ENCODE measurements at regions not wholly inside any gene's neighbourhood (a gene's known extent, or its start where the extent isn't known, plus 50 kb on each side); places are given as distances from the start of the nearest gene placed in this dataset.

GRCh38 chr19:33904681-33905080 is 108.0 kb downstream of the KCTD15 start:
- peaks cover 1% of the 10 kb centered on the region for H3K36me3 Mint-ChIP-seq (ENCODE audit: insufficient read depth)
- no peak overlapping the region for H3K4me3 Mint-ChIP-seq
- no peaks in the 10 kb centered on the region for H3K9me3 Mint-ChIP-seq
- no peak for DNase-seq (ENCODE audit: low spot score in 2 of 2)
- no peak for ATAC-seq (replicated peaks; ENCODE audit: extremely low read depth, poor library complexity, severe bottlenecking)
- H3K27me3 Mint-ChIP-seq, result peaks cover 68% of the 10 kb centered on the region
- H3K4me1 Mint-ChIP-seq, result no peaks in the 10 kb centered on the region
- no peak overlapping the region for H3K27ac Mint-ChIP-seq (ENCODE audit: low read depth)

- Mint-ChIP-seq H3K9me3 (no peaks in the 10 kb centered on the region), H3K27ac (ENCODE audit: low read depth) (no peak overlapping the region), H3K4me3 (peak overlapping the region; percentile 60), H3K4me1 (no peaks in the 10 kb centered on the region), H3K27me3 (peaks cover 65% of the 10 kb centered on the region), H3K36me3 (ENCODE audit: insufficient read depth) (peaks cover 1% of the 10 kb centered on the region)
- ATAC-seq (replicated peaks; ENCODE audit: extremely low read depth, poor library complexity, severe bottlenecking), result no peak
- no peak for DNase-seq (ENCODE audit: low spot score in 2 of 2)
These were observed 108.8 kb downstream of the KCTD15 start for GRCh38 chr19:33905473-33905936.

DNA sequence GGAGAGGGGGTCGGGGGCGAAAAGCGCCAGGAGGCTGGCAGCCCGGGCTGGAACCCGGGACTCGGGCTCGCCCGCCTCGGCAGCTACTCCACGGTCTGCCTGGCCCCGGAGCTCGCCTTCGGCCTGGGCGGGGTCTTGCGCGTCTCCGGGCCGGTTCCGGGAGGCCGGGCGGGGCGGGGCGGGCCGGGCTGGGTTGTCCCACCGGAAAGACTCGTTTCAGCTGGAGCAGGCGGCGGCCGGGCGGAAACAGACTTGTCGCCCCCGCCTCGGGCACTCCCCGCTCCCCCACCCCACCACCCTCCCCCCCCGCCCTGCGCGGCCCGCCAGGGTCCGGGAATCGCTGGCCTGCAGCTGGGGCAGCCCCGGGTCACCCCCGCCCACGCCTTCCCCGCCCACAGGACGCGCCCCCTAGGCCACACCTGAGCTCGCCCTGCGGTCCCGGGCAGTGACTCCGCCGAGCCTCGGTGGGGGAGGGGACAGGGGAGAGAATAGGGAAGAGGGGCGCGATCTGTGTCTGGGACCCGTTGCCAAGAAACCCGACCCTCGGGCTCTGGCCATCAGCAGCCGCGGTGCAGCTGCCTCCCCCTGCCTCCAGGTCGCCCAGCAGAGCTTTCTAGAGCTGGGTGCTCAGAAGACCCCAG is 109.4 kb downstream of the KCTD15 start:
- Mint-ChIP-seq H3K27ac (ENCODE audit: low read depth) (no peak overlapping the region), H3K9me3 (no peaks in the 10 kb centered on the region), H3K4me3 (peak overlapping the region; percentile 60), H3K36me3 (ENCODE audit: insufficient read depth) (peaks cover 1% of the 10 kb centered on the region), H3K4me1 (no peaks in the 10 kb centered on the region), H3K27me3 (peaks cover 60% of the 10 kb centered on the region)
- ATAC-seq (replicated peaks; ENCODE audit: extremely low read depth, poor library complexity, severe bottlenecking), result no peak
- DNase-seq (ENCODE audit: low spot score in 2 of 2), result no peak

- Mint-ChIP-seq H3K4me3 (no peak overlapping the region), H3K4me1 (no peaks in the 10 kb centered on the region), H3K36me3 (ENCODE audit: insufficient read depth) (peaks cover 1% of the 10 kb centered on the region), H3K9me3 (no peaks in the 10 kb centered on the region), H3K27ac (ENCODE audit: low read depth) (no peak overlapping the region), H3K27me3 (peaks cover 53% of the 10 kb centered on the region)
- no peak for DNase-seq (ENCODE audit: low spot score in 2 of 2)
- no peak for ATAC-seq (replicated peaks; ENCODE audit: extremely low read depth, poor library complexity, severe bottlenecking)
These were observed 110.1 kb downstream of the KCTD15 start for GRCh38 chr19:33906578-33907335.

DNA sequence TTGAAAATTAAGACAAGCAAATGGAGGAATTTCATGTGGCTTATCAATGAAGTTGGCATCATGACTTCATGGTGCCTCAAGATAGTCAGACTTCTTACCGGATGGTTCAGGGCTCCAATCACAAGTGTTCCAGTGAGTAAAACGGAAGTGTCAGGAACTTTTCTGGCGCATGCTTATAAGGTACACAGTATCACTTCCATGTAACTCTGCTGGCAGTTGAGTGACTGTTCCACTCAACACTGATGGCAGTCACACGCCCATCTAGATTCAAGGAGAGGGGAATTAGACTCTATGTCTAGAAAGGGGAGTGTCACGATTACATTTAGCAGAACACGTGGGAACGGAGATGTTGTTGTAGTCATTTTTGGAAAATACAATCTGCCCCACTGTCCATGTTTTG is 114.3 kb downstream of the KCTD15 start:
- no peaks in the 10 kb centered on the region for H3K36me3 Mint-ChIP-seq (ENCODE audit: insufficient read depth)
- ATAC-seq (replicated peaks; ENCODE audit: extremely low read depth, poor library complexity, severe bottlenecking), result no peak
- peaks cover 45% of the 10 kb centered on the region for H3K27me3 Mint-ChIP-seq
- H3K9me3 Mint-ChIP-seq, result no peaks in the 10 kb centered on the region
- H3K27ac Mint-ChIP-seq (ENCODE audit: low read depth), result no peak overlapping the region
- DNase-seq (ENCODE audit: low spot score in 2 of 2), result no peak
- H3K4me1 Mint-ChIP-seq, result no peaks in the 10 kb centered on the region
- no peak overlapping the region for H3K4me3 Mint-ChIP-seq

DNA sequence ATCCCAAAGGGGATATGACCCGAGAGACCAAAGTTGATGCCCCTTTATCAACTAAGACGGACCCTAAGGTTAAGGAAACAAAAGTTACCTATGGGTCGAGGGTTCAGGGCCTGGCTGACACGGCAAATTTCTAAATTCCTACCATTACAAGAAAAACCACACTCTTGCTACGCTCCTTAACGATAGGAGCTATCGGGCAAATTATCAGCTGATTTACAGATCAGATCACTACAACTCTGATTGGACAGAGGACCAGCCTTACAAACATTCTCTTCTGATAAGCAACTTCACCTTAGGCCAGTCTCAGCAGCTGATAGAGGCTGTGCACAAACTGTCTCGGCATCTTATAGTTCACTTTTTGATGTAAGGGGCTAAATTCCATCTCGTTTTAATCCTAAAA is 117.9 kb downstream of the KCTD15 start:
- H3K4me1 Mint-ChIP-seq, result no peaks in the 10 kb centered on the region
- ATAC-seq (replicated peaks; ENCODE audit: extremely low read depth, poor library complexity, severe bottlenecking), result no peak
- no peaks in the 10 kb centered on the region for H3K9me3 Mint-ChIP-seq
- DNase-seq (ENCODE audit: low spot score in 2 of 2), result no peak
- no peak overlapping the region for H3K4me3 Mint-ChIP-seq
- peaks cover 45% of the 10 kb centered on the region for H3K27me3 Mint-ChIP-seq
- H3K36me3 Mint-ChIP-seq (ENCODE audit: insufficient read depth), result peaks cover 2% of the 10 kb centered on the region
- H3K27ac Mint-ChIP-seq (ENCODE audit: low read depth), result no peak overlapping the region

- peaks cover 45% of the 10 kb centered on the region for H3K27me3 Mint-ChIP-seq
- H3K36me3 Mint-ChIP-seq (ENCODE audit: insufficient read depth), result peaks cover 2% of the 10 kb centered on the region
- no peak overlapping the region for H3K27ac Mint-ChIP-seq (ENCODE audit: low read depth)
- no peaks in the 10 kb centered on the region for H3K4me1 Mint-ChIP-seq
- ATAC-seq (replicated peaks; ENCODE audit: extremely low read depth, poor library complexity, severe bottlenecking) (no peak), DNase-seq (ENCODE audit: low spot score in 2 of 2) (no peak)
- H3K9me3 Mint-ChIP-seq, result no peaks in the 10 kb centered on the region
- H3K4me3 Mint-ChIP-seq, result no peak overlapping the region
These were observed 120.1 kb downstream of the KCTD15 start for GRCh38 chr19:33916792-33917191.

- Mint-ChIP-seq H3K4me3 (no peak overlapping the region), H3K9me3 (no peaks in the 10 kb centered on the region), H3K27me3 (peaks cover 34% of the 10 kb centered on the region), H3K4me1 (no peaks in the 10 kb centered on the region), H3K36me3 (ENCODE audit: insufficient read depth) (peaks cover 2% of the 10 kb centered on the region), H3K27ac (ENCODE audit: low read depth) (no peak overlapping the region)
- no peak for DNase-seq (ENCODE audit: low spot score in 2 of 2)
- no peak for ATAC-seq (replicated peaks; ENCODE audit: extremely low read depth, poor library complexity, severe bottlenecking)
These were observed 122.6 kb downstream of the KCTD15 start for GRCh38 chr19:33919291-33919690.

DNA sequence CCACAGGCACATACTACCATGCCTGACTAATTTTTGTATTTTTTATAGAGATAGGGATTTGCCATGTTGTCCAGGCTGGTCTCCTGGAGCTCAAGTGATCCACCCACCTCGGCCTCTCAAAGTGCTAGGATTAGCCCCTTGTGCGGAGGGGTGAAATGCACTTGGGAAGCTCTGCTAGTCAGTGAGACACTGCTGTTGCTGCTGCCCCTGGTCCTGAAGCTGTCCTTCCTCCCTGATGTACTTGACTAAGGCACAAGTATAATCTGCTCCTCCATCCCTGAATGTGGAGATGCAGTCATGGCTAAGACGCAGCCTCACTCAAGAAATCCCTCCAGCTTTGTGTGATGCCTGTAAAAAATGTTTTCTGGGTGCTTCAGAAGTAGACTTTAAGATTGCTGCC is 124.5 kb downstream of the KCTD15 start:
- H3K4me3 Mint-ChIP-seq, result no peak overlapping the region
- no peaks in the 10 kb centered on the region for H3K4me1 Mint-ChIP-seq
- ATAC-seq (replicated peaks; ENCODE audit: extremely low read depth, poor library complexity, severe bottlenecking) (no peak), DNase-seq (ENCODE audit: low spot score in 2 of 2) (no peak)
- H3K27me3 Mint-ChIP-seq, result peaks cover 48% of the 10 kb centered on the region
- H3K9me3 Mint-ChIP-seq, result no peaks in the 10 kb centered on the region
- peaks cover 2% of the 10 kb centered on the region for H3K36me3 Mint-ChIP-seq (ENCODE audit: insufficient read depth)
- H3K27ac Mint-ChIP-seq (ENCODE audit: low read depth), result no peak overlapping the region

DNA sequence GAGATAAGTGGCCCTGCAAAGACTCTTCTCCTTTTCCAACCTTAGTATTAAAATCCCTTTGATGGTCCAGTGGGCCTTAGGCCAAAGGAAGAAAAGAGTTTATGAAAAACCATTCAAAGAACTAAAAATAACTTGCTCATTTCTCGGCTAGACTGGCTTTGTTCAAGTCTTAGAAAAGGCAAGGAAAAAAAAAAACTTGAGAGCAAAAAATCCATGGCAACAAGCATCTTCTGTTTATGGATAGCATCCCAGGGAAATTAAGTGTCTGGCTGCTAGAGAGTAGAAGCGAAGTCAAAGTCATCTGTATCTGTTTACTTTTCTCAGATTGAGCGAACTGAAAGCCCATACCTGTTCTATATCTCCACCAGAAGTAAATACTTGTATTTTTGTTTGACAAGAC is 129.6 kb downstream of the KCTD15 start:
- no peak overlapping the region for H3K4me3 Mint-ChIP-seq
- DNase-seq (ENCODE audit: low spot score in 2 of 2), result no peak
- peaks cover 2% of the 10 kb centered on the region for H3K36me3 Mint-ChIP-seq (ENCODE audit: insufficient read depth)
- no peak overlapping the region for H3K27ac Mint-ChIP-seq (ENCODE audit: low read depth)
- no peaks in the 10 kb centered on the region for H3K4me1 Mint-ChIP-seq
- H3K9me3 Mint-ChIP-seq, result no peaks in the 10 kb centered on the region
- H3K27me3 Mint-ChIP-seq, result peaks cover 71% of the 10 kb centered on the region
- ATAC-seq (replicated peaks; ENCODE audit: extremely low read depth, poor library complexity, severe bottlenecking), result no peak

GRCh38 chr19:33927789-33928457 is 131.3 kb downstream of the KCTD15 start:
- ATAC-seq (replicated peaks; ENCODE audit: extremely low read depth, poor library complexity, severe bottlenecking), result no peak
- Mint-ChIP-seq H3K36me3 (ENCODE audit: insufficient read depth) (peaks cover 2% of the 10 kb centered on the region), H3K4me1 (no peaks in the 10 kb centered on the region), H3K27ac (ENCODE audit: low read depth) (no peak overlapping the region), H3K4me3 (no peak overlapping the region), H3K27me3 (peaks cover 74% of the 10 kb centered on the region), H3K9me3 (no peaks in the 10 kb centered on the region)
- no peak for DNase-seq (ENCODE audit: low spot score in 2 of 2)

DNA sequence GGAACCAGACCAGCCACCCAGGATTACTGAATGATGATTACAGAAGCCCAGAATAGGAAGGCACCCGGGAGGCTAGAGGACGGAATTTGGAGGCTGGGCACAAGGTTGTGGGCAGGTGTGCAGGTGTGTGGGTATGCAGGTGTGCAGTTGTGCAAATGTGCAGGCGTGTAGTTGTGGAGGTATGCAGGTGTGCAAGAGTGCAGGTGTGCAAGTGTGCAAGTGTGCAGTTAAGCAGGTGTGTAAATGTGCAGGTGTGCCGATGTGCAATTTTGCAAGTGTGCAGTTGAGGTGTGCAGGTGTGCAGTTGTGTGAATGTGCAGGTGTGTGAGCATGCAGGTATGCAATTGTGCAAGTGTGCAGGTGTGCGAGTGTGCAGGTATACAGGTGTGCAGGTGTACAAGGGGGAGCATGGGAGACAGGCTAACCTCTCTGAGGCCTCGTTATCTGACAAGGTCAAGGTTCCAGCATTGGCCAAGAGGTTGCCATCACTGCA is 131.8 kb downstream of the KCTD15 start:
- Mint-ChIP-seq H3K4me1 (no peaks in the 10 kb centered on the region), H3K27ac (ENCODE audit: low read depth) (no peak overlapping the region), H3K9me3 (no peaks in the 10 kb centered on the region), H3K36me3 (ENCODE audit: insufficient read depth) (peaks cover 2% of the 10 kb centered on the region), H3K4me3 (no peak overlapping the region), H3K27me3 (peaks cover 74% of the 10 kb centered on the region)
- ATAC-seq (replicated peaks; ENCODE audit: extremely low read depth, poor library complexity, severe bottlenecking), result no peak
- DNase-seq (ENCODE audit: low spot score in 2 of 2), result no peak

GRCh38 chr19:33933931-33934330 is 137.3 kb downstream of the KCTD15 start:
- ATAC-seq (replicated peaks; ENCODE audit: extremely low read depth, poor library complexity, severe bottlenecking) (no peak), DNase-seq (ENCODE audit: low spot score in 2 of 2) (no peak)
- Mint-ChIP-seq H3K36me3 (ENCODE audit: insufficient read depth) (no peaks in the 10 kb centered on the region), H3K27me3 (peaks cover 42% of the 10 kb centered on the region), H3K9me3 (peaks cover 5% of the 10 kb centered on the region), H3K4me3 (no peak overlapping the region), H3K4me1 (no peaks in the 10 kb centered on the region), H3K27ac (ENCODE audit: low read depth) (no peak overlapping the region)
